Endothelial cell (in vitro differentiated cells): ENCODE measurements at regions not wholly inside any gene's neighbourhood (a gene's known extent, or its start where the extent isn't known, plus 50 kb on each side); places are given as distances from the start of the nearest gene placed in this dataset.

Experiments used
- DNase-seq: peaks from one replicate; pipeline ENCODE4 v3.0.0; 2021; ENCODE audit warnings: low spot score
- H3K27ac Mint-ChIP-seq: one replicate; pipeline ENCODE4 v1.8.0; 2021; ENCODE audit warnings: mixed read lengths, inconsistent platforms; ENCODE audit not compliant: unreplicated experiment
- H3K27me3 Mint-ChIP-seq: one replicate; pipeline ENCODE4 v1.8.0; 2021; ENCODE audit warnings: mild to moderate bottlenecking, moderate library complexity, mixed read lengths, inconsistent platforms; ENCODE audit not compliant: unreplicated experiment
- H3K36me3 Mint-ChIP-seq: one replicate; pipeline ENCODE4 v1.8.0; 2021; ENCODE audit warnings: mild to moderate bottlenecking, low read depth, mixed read lengths, inconsistent platforms; ENCODE audit not compliant: unreplicated experiment
- H3K4me1 Mint-ChIP-seq: one replicate; pipeline ENCODE4 v1.8.0; 2021; ENCODE audit warnings: mild to moderate bottlenecking, mixed read lengths, inconsistent platforms; ENCODE audit not compliant: unreplicated experiment
- H3K4me3 Mint-ChIP-seq: one replicate; pipeline ENCODE4 v1.8.0; 2021; ENCODE audit warnings: mild to moderate bottlenecking, mixed read lengths, inconsistent platforms; ENCODE audit not compliant: unreplicated experiment
- H3K9me3 Mint-ChIP-seq: one replicate; pipeline ENCODE4 v1.8.0; 2021; ENCODE audit warnings: mixed read lengths, inconsistent platforms; ENCODE audit not compliant: unreplicated experiment
- TF ChIP-seq, protein P1 (sequence below): fragments of 200-600 bp; sonication (generic); IDR thresholded peaks from one replicate; pipeline ENCODE4 v1.5.0; 2021; ENCODE audit warnings: antibody characterized with exemption; ENCODE audit not compliant: unreplicated experiment

DNA sequence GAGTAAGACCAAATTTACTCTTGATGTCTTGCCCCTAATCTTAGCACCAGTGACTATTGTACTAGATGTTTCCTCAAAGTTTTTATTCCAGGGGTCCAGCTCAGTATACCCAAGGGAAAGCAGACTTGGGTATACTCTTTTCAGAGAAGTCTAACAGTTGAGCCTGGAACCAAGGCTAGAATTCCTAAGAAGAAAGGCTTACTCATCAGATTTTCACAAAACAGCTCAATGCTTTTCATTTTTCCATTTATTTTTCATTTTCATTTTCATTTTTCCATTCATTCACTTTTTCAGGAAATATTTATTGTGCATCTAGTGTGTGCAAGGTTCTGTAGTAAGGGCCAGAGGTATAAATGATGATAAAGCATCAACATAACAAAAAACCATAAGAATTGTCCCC is 143.2 kb downstream of the PHLDA1 start:
- H3K27me3 Mint-ChIP-seq = peaks cover 1% of the 10 kb centered on the region
- no peaks in the 10 kb centered on the region for H3K36me3 Mint-ChIP-seq
- DNase-seq = no peak
- peaks cover 43% of the 10 kb centered on the region for H3K4me1 Mint-ChIP-seq
- H3K4me3 Mint-ChIP-seq = no peak overlapping the region
- no peak overlapping the region for H3K27ac Mint-ChIP-seq
- no peaks in the 10 kb centered on the region for H3K9me3 Mint-ChIP-seq
- TF ChIP-seq, protein P1, sequence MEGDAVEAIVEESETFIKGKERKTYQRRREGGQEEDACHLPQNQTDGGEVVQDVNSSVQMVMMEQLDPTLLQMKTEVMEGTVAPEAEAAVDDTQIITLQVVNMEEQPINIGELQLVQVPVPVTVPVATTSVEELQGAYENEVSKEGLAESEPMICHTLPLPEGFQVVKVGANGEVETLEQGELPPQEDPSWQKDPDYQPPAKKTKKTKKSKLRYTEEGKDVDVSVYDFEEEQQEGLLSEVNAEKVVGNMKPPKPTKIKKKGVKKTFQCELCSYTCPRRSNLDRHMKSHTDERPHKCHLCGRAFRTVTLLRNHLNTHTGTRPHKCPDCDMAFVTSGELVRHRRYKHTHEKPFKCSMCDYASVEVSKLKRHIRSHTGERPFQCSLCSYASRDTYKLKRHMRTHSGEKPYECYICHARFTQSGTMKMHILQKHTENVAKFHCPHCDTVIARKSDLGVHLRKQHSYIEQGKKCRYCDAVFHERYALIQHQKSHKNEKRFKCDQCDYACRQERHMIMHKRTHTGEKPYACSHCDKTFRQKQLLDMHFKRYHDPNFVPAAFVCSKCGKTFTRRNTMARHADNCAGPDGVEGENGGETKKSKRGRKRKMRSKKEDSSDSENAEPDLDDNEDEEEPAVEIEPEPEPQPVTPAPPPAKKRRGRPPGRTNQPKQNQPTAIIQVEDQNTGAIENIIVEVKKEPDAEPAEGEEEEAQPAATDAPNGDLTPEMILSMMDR = no peak

GRCh38 chr12:75887979-75888378 is 143.6 kb downstream of the PHLDA1 start:
- Mint-ChIP-seq H3K27ac (no peak overlapping the region), H3K36me3 (no peaks in the 10 kb centered on the region), H3K27me3 (peaks cover 1% of the 10 kb centered on the region), H3K4me1 (peaks cover 38% of the 10 kb centered on the region), H3K4me3 (no peak overlapping the region), H3K9me3 (no peaks in the 10 kb centered on the region)
- TF ChIP-seq, protein P1 = no peak
- DNase-seq = no peak

GRCh38 chr12:75884465-75884985 is 147.1 kb downstream of the PHLDA1 start:
- Mint-ChIP-seq H3K36me3 (no peaks in the 10 kb centered on the region), H3K4me1 (peaks cover 13% of the 10 kb centered on the region), H3K27me3 (peaks cover 1% of the 10 kb centered on the region), H3K4me3 (no peak overlapping the region), H3K9me3 (no peaks in the 10 kb centered on the region), H3K27ac (no peak overlapping the region)
- TF ChIP-seq, protein P1 = no peak
- DNase-seq = no peak

- Mint-ChIP-seq H3K9me3 (no peaks in the 10 kb centered on the region), H3K27me3 (peaks cover 1% of the 10 kb centered on the region), H3K36me3 (no peaks in the 10 kb centered on the region), H3K4me1 (peaks cover 7% of the 10 kb centered on the region), H3K4me3 (no peak overlapping the region), H3K27ac (no peak overlapping the region)
- no peak for DNase-seq
- TF ChIP-seq, protein P1 = no peak
Observed at GRCh38 chr12:75883241-75883640, 148.3 kb downstream of the PHLDA1 start.

DNA sequence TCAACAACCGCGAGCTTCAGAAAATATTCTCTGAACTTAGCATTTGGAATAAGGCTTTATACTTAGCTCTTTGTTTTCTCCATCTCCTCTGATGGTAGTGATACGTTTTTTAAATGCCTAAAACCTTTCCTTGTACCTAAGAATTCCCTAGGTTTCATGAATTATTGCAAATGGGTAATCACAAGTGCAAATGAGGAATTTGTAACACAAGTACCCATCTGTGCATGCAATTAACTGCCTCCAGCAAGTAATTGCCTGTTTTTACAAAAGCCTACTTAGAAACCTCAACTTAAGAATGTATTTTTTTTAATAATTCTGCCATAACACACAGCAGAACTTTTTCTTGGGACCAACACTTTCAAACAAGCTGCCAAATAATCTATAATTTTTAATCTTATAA is 149.2 kb downstream of the PHLDA1 start:
- H3K27ac Mint-ChIP-seq = no peak overlapping the region
- H3K4me1 Mint-ChIP-seq = peaks cover 7% of the 10 kb centered on the region
- no peak overlapping the region for H3K4me3 Mint-ChIP-seq
- DNase-seq = no peak
- H3K27me3 Mint-ChIP-seq = peaks cover 1% of the 10 kb centered on the region
- no peaks in the 10 kb centered on the region for H3K9me3 Mint-ChIP-seq
- TF ChIP-seq, protein P1 = no peak
- no peaks in the 10 kb centered on the region for H3K36me3 Mint-ChIP-seq
